Fibroblast of lung (primary cell): ENCODE measurements at regions not wholly inside any gene's neighbourhood (a gene's known extent, or its start where the extent isn't known, plus 50 kb on each side); places are given as distances from the start of the nearest gene placed in this dataset.

Experiments used
- DNase-seq, 2 donors: peaks; one replicate each; pipeline versions ENCODE4 v3.0.0 to v3.0.0-alpha.2; 2010; ENCODE audit warnings: low read depth in 2 of 2
- H2AFZ ChIP-seq: 2 replicates; pipeline ENCODE4 v1.5.1; 2012; ENCODE audit warnings: low read length, control low read depth, inconsistent platforms
- H3K27ac ChIP-seq: 2 replicates; pipeline ENCODE4 v1.5.1; 2011; ENCODE audit warnings: low read length, control low read depth; ENCODE audit not compliant: insufficient read depth
- H3K27me3 ChIP-seq: 2 replicates; pipeline ENCODE4 v1.5.1; 2011; ENCODE audit warnings: mild to moderate bottlenecking, low read length; ENCODE audit not compliant: control insufficient read depth, insufficient read depth
- H3K36me3 ChIP-seq: 2 replicates; pipeline ENCODE4 v1.5.1; 2011; ENCODE audit warnings: low read length; ENCODE audit not compliant: control insufficient read depth, insufficient read depth
- H3K4me1 ChIP-seq: 2 replicates; pipeline ENCODE4 v1.5.1; 2011; ENCODE audit warnings: low read length; ENCODE audit not compliant: control insufficient read depth, insufficient read depth; ENCODE audit errors: extremely low read depth
- H3K4me2 ChIP-seq: 2 replicates; pipeline ENCODE4 v1.5.1; 2011; ENCODE audit warnings: low read length, control low read depth; ENCODE audit not compliant: insufficient read depth; ENCODE audit errors: extremely low read depth
- H3K4me3 ChIP-seq, 4 experiments: fragments of 200-600 bp in 1 of 4; sonication (generic) in 1 of 4; replicated peaks in 1 of 4; 2 replicates each; pipeline ENCODE4 v1.5.1; 2011 to 2016; ENCODE audit warnings: low read length in 4 of 4, low read depth in 3 of 4, mild to moderate bottlenecking in 3 of 4, control low read depth in 2 of 4, inconsistent platforms in 1 of 4, mixed read lengths in 1 of 4; ENCODE audit not compliant: insufficient read depth in 1 of 4; ENCODE audit errors: control extremely low read depth in 1 of 4
- H3K79me2 ChIP-seq: 2 replicates; pipeline ENCODE4 v1.5.1; 2012; ENCODE audit warnings: mild to moderate bottlenecking, low read length, inconsistent platforms; ENCODE audit not compliant: control insufficient read depth, insufficient read depth
- H3K9ac ChIP-seq: 2 replicates; pipeline ENCODE4 v1.5.1; 2011; ENCODE audit warnings: mild to moderate bottlenecking, low read length, control low read depth; ENCODE audit not compliant: insufficient read depth
- H3K9me3 ChIP-seq: 2 replicates; pipeline ENCODE4 v1.5.1; 2012; ENCODE audit warnings: low read depth, low read length; ENCODE audit not compliant: control insufficient read depth, insufficient read depth
- H4K20me1 ChIP-seq: 2 replicates; pipeline ENCODE4 v1.5.1; 2011; ENCODE audit warnings: low read length; ENCODE audit not compliant: control insufficient read depth, insufficient read depth; ENCODE audit errors: extremely low read depth
- EZH2 ChIP-seq: IDR thresholded peaks from 2 replicates; pipeline ENCODE4 v1.5.1; 2012; ENCODE audit warnings: low read length, control low read depth, mild to moderate bottlenecking; ENCODE audit errors: missing control alignments
- TF ChIP-seq, protein P1 (sequence below), 2 donors: IDR thresholded peaks in 1 of 2; conservative IDR thresholded peaks in 1 of 2; 1 replicate in 1 of 2; 2 replicates in 1 of 2; pipeline ENCODE4 v1.5.1; 2011 to 2012; ENCODE audit warnings: low read length in 2 of 2, control low read depth in 1 of 2, inconsistent platforms in 1 of 2, low read depth in 1 of 2, mild to moderate bottlenecking in 1 of 2

DNA sequence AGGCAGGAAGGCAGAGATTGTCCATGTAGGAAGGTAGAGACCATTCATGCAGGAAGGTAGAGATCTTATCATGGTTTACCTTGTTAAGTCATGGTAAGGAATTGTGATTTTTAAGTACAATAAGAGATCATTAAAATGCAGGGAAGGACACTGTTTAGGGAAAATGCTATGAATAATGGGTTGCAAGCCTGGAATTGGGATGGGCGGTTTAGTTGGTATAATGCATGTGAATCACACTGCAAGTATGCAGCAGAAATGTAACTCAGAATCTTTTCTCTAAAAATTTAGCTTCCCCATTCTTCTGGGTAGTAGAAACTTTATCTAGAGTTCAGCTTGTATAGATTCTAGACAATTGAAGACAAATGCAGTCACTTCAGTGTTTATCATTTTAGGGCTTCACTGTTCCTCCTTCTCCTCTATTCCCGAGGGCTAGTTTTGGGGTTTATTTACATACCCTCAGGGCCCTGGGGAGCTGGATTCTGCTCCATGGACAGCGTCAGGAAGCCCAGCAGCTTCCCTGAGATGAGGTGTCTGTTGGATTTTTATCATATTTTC is 212.0 kb downstream of the SREK1 start:
- Histone ChIP-seq H3K9ac (no peak overlapping the region), H3K27ac (no peak overlapping the region), H3K4me3 (no peak overlapping the region), H3K9me3 (no peaks in the 10 kb centered on the region), H3K36me3 (no peaks in the 10 kb centered on the region), H3K27me3 (no peaks in the 10 kb centered on the region), H3K4me2 (no peak overlapping the region), H4K20me1 (no peaks in the 10 kb centered on the region), H2AFZ (no peak overlapping the region), H3K4me1 (no peaks in the 10 kb centered on the region), H3K79me2 (no peaks in the 10 kb centered on the region)
- peak in 1 of 2 donors; percentile 40 for DNase-seq
- TF ChIP-seq, protein P1, sequence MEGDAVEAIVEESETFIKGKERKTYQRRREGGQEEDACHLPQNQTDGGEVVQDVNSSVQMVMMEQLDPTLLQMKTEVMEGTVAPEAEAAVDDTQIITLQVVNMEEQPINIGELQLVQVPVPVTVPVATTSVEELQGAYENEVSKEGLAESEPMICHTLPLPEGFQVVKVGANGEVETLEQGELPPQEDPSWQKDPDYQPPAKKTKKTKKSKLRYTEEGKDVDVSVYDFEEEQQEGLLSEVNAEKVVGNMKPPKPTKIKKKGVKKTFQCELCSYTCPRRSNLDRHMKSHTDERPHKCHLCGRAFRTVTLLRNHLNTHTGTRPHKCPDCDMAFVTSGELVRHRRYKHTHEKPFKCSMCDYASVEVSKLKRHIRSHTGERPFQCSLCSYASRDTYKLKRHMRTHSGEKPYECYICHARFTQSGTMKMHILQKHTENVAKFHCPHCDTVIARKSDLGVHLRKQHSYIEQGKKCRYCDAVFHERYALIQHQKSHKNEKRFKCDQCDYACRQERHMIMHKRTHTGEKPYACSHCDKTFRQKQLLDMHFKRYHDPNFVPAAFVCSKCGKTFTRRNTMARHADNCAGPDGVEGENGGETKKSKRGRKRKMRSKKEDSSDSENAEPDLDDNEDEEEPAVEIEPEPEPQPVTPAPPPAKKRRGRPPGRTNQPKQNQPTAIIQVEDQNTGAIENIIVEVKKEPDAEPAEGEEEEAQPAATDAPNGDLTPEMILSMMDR (conservative IDR thresholded peaks at IDR 0.05 in 1 of 2, IDR thresholded peaks at IDR 0.05 in 1 of 2; ENCODE audit: low read depth in 1 of 2, low read length in 2 of 2), result no peak
- TF ChIP-seq EZH2, result no peak

DNA sequence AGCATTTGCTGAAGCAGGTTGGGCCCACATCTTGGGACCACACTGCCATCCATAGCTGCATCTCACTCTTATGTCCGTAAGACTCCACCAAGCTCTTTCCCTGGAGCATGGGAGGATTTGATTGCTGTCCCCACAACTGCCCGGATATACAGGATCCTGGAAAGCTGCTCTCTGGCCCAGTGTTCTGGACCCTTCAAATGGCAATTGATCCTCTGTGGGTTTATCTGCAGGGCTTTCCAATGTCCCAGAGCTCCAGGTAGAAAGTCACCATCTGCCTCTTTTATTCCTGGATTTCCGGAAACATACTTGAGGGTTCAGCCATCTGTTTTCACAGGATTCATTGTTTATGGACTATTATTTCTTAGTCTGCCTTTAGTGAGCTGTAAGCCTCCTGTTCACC is 214.6 kb downstream of the SREK1 start:
- Histone ChIP-seq H3K4me2 (no peak overlapping the region), H3K4me1 (no peaks in the 10 kb centered on the region), H3K79me2 (no peaks in the 10 kb centered on the region), H3K9ac (no peak overlapping the region), H2AFZ (no peak overlapping the region), H3K4me3 (no peak overlapping the region), H3K36me3 (no peaks in the 10 kb centered on the region), H4K20me1 (no peaks in the 10 kb centered on the region), H3K27me3 (no peaks in the 10 kb centered on the region), H3K27ac (no peak overlapping the region), H3K9me3 (no peaks in the 10 kb centered on the region)
- TF ChIP-seq EZH2, result no peak
- TF ChIP-seq, protein P1 (conservative IDR thresholded peaks at IDR 0.05 in 1 of 2, IDR thresholded peaks at IDR 0.05 in 1 of 2; ENCODE audit: low read depth in 1 of 2, low read length in 2 of 2), result no peak
- no peak for DNase-seq

DNA sequence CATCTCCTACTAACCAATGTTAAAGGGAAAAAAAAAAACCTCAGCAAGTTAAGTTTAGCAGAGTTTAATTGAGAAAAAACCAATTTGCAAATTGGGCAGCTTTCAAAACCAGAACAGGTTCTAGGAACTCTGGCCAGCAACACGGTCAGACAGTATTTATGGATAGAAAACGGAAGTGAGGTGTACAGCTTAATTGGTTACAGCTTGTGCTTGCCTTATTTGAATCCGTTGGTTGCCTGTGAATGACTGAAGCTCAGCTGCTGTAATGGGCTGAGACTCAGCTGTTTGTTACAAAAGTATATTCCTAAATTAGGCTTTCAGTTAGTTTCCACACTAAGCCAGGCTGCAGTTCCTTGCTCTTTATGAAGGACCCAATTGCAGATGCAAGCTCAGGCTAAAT is 217.0 kb downstream of the SREK1 start:
- H3K4me3 ChIP-seq, result no peak overlapping the region

More for the DNA sequence above, 217.0 kb downstream of the SREK1 start:
- H3K4me2 ChIP-seq, result no peak overlapping the region
- no peak for TF ChIP-seq EZH2
- TF ChIP-seq, protein P1 (conservative IDR thresholded peaks at IDR 0.05 in 1 of 2, IDR thresholded peaks at IDR 0.05 in 1 of 2; ENCODE audit: low read depth in 1 of 2, low read length in 2 of 2), result no peak
- no peaks in the 10 kb centered on the region for H4K20me1 ChIP-seq
- H3K4me1 ChIP-seq, result no peaks in the 10 kb centered on the region
- no peak overlapping the region for H3K9ac ChIP-seq
- H2AFZ ChIP-seq, result no peak overlapping the region
- H3K27ac ChIP-seq, result no peak overlapping the region
- DNase-seq, result no peak
- H3K9me3 ChIP-seq, result no peaks in the 10 kb centered on the region
- H3K36me3 ChIP-seq, result no peaks in the 10 kb centered on the region
- H3K27me3 ChIP-seq, result no peaks in the 10 kb centered on the region
- no peaks in the 10 kb centered on the region for H3K79me2 ChIP-seq
